Heart left ventricle (tissue), 13 donors: ENCODE measurements at regions not wholly inside any gene's neighbourhood (a gene's known extent, or its start where the extent isn't known, plus 50 kb on each side); places are given as distances from the start of the nearest gene placed in this dataset.

Experiments
- CTCF ChIP-seq, 12 donors: fragments of 200-600 bp; sonication (generic) in 4 of 12; IDR thresholded peaks; one replicate each; pipeline versions ENCODE4 v1.5.0 to v1.8.0; 2018 to 2022; ENCODE audit warnings: antibody characterized with exemption in 12 of 12, mild to moderate bottlenecking in 5 of 12
- POLR2A ChIP-seq, 2 donors: fragments of 450-650 bp; IDR thresholded peaks; one replicate each; pipeline ENCODE4 v1.6.1; 2017; ENCODE audit warnings: antibody characterized with exemption in 2 of 2, mild to moderate bottlenecking in 2 of 2, moderate library complexity in 2 of 2
- donor health status: ischemic (EF 13 %, LVEDD 7.1; RV severe dilation, severe dysfunction).
- donor health status: DM: no; HTN: yes; CAD: no.
- donor health status: DM: no; HTN: no; CAD: no.
- donor health status: ischemic (EF 25% LVEDD 6.9; RV normal size, moderate dysfunction).
- donor health status: ischemic (EF 25% LVEDD 5.7; RV mildly dilated, moderate dysfunction).
- donor health status: ischemic (EF 35%, LVEDD 5.7; RV mildly dilated, moderate dysfunction).
- donor health status: nonischemic (EF 11% LVEDD 7.7; RV severe dilation, severe dysfunction).
- donor health status: DM: yes; HTN: yes; CAD: no.
- donor health status: PGD.
- donor health status: ischemic (EF 29% LVEDD 5.4; RV normal size, mild dysfunction).
- donor health status: nonischemic (EF 23%, LVEDD 6.1; RV moderate dilation, normal function).

GRCh38 chr6:104305206-104305605, 554.5 kb downstream of the HACE1 start:
- TF ChIP-seq CTCF (IDR thresholded peaks at IDR 0.05) = no peak
- no peak for TF ChIP-seq POLR2A (IDR thresholded peaks at IDR 0.05)
